ENCODE measurements at regions not wholly inside any gene's neighbourhood (a gene's known extent, or its start where the extent isn't known, plus 50 kb on each side); places are given as distances from the start of the nearest gene placed in this dataset.

DNA sequence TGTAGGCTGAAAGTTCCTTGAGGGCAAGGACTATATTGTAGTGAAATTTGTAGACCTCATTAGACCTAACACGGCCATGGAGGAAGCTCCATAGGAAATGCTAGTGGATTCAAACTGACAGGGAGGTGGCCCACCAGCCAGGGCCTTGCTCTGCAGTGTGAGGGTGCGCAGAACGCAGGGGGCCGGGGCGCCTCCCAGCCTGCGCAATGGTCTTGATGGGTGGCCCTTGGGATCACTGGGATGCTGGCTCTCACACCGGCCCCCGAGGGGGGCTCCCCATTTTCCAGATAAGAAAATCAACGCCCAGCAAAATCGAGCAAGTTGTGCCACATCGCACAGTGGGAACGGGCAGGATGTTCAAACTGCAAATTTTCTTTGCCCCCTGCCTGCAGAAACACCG is 655.4 kb downstream of the GALR1 start:
- TF ChIP-seq, protein P1, sequence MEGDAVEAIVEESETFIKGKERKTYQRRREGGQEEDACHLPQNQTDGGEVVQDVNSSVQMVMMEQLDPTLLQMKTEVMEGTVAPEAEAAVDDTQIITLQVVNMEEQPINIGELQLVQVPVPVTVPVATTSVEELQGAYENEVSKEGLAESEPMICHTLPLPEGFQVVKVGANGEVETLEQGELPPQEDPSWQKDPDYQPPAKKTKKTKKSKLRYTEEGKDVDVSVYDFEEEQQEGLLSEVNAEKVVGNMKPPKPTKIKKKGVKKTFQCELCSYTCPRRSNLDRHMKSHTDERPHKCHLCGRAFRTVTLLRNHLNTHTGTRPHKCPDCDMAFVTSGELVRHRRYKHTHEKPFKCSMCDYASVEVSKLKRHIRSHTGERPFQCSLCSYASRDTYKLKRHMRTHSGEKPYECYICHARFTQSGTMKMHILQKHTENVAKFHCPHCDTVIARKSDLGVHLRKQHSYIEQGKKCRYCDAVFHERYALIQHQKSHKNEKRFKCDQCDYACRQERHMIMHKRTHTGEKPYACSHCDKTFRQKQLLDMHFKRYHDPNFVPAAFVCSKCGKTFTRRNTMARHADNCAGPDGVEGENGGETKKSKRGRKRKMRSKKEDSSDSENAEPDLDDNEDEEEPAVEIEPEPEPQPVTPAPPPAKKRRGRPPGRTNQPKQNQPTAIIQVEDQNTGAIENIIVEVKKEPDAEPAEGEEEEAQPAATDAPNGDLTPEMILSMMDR (IDR thresholded peaks at IDR 0.05): no peak
- no peak for TF ChIP-seq POLR2A (IDR thresholded peaks at IDR 0.05)
